Putamen (tissue), 1 donor: ENCODE measurements at regions not wholly inside any gene's neighbourhood (a gene's known extent, or its start where the extent isn't known, plus 50 kb on each side); places are given as distances from the start of the nearest gene placed in this dataset.
"Not testable (repeated sequence)": the region's sequence is repeated elsewhere in the genome, so short reads cannot be mapped to it uniquely, and the experiment has no call there.

Experiments
- DNase-seq: peaks from one replicate; pipeline ENCODE4 v3.0.0-alpha.2; 2016; ENCODE audit warnings: low spot score

- DNase-seq = peak; percentile 14
Observed at GRCh38 chr20:48155268-48155667, 370.0 kb upstream of the SULF2 start.

- DNase-seq = peak; percentile 12
Observed at GRCh38 chr20:48154040-48154765, 368.9 kb upstream of the SULF2 start.

GRCh38 chr20:48153523-48153922 is 368.2 kb upstream of the SULF2 start:
- peak; percentile 46 for DNase-seq

- DNase-seq = no peak
Observed at GRCh38 chr20:48153103-48153502, 367.8 kb upstream of the SULF2 start.

GRCh38 chr20:48150568-48150967 is 365.3 kb upstream of the SULF2 start:
- no peak for DNase-seq

GRCh38 chr20:48149902-48150301 is 364.6 kb upstream of the SULF2 start:
- DNase-seq = no peak

GRCh38 chr20:48148916-48149672 is 363.8 kb upstream of the SULF2 start:
- no peak for DNase-seq

- DNase-seq = no peak
Observed at GRCh38 chr20:48148020-48148419, 362.7 kb upstream of the SULF2 start.

- no peak for DNase-seq
Observed at GRCh38 chr20:48147311-48147710, 362.0 kb upstream of the SULF2 start.

GRCh38 chr20:48146877-48147276 is 361.6 kb upstream of the SULF2 start:
- DNase-seq = no peak

GRCh38 chr20:48146308-48146707 is 361.0 kb upstream of the SULF2 start:
- DNase-seq = no peak

- DNase-seq = no peak
Observed at GRCh38 chr20:48143435-48144081, 358.3 kb upstream of the SULF2 start.

GRCh38 chr20:48142516-48142773 is 357.2 kb upstream of the SULF2 start:
- no peak for DNase-seq

- no peak for DNase-seq
Observed at GRCh38 chr20:48141660-48142515, 356.6 kb upstream of the SULF2 start.

GRCh38 chr20:48139262-48140041 is 354.2 kb upstream of the SULF2 start:
- DNase-seq = no peak

- DNase-seq = no peak
Observed at GRCh38 chr20:48132834-48133233, 347.6 kb upstream of the SULF2 start.

GRCh38 chr20:48131581-48131980 is 346.3 kb upstream of the SULF2 start:
- no peak for DNase-seq

GRCh38 chr20:48129345-48129942 is 344.2 kb upstream of the SULF2 start:
- no peak for DNase-seq

- DNase-seq = no peak
Observed at GRCh38 chr20:48128436-48128835, 343.2 kb upstream of the SULF2 start.

GRCh38 chr20:48127964-48128363 is 342.7 kb upstream of the SULF2 start:
- not testable (repeated sequence) for DNase-seq

GRCh38 chr20:48127133-48127532 is 341.9 kb upstream of the SULF2 start:
- not testable (repeated sequence) for DNase-seq
